RWPE2 (cell line): ENCODE measurements at regions not wholly inside any gene's neighbourhood (a gene's known extent, or its start where the extent isn't known, plus 50 kb on each side); places are given as distances from the start of the nearest gene placed in this dataset.
"Not testable (repeated sequence)": the region's sequence is repeated elsewhere in the genome, so short reads cannot be mapped to it uniquely, and the experiment has no call there.

Experiments
- ATAC-seq: fragments of 200-7000 bp; cut with Tn5 transposase; 3 replicates; pipeline ENCODE4 v1.9.1; 2021; ENCODE audit warnings: low read depth
- DNase-seq: peaks from one replicate; pipeline ENCODE4 v3.0.0-alpha.2; 2020; ENCODE audit warnings: low spot score
- H3K27ac ChIP-seq: fragments of 450-650 bp; 2 replicates; pipeline ENCODE4 v1.5.1; 2017; ENCODE audit warnings: mild to moderate bottlenecking; ENCODE audit not compliant: poor library complexity, severe bottlenecking
- H3K27me3 ChIP-seq: fragments of 250-450 bp; sonication (Bioruptor Pico); 2 replicates; pipeline ENCODE4 v1.5.1; 2021; ENCODE audit warnings: mild to moderate bottlenecking, moderate library complexity; ENCODE audit not compliant: insufficient read depth, poor library complexity, severe bottlenecking
- H3K36me3 ChIP-seq: fragments of 250-450 bp; sonication (Bioruptor Pico); 2 replicates; pipeline ENCODE4 v1.5.1; 2020; ENCODE audit warnings: low read depth, mild to moderate bottlenecking, moderate library complexity
- H3K4me1 ChIP-seq: fragments of 250-450 bp; sonication (Bioruptor Pico); 2 replicates; pipeline ENCODE4 v1.5.1; 2021; ENCODE audit warnings: mild to moderate bottlenecking, moderate library complexity; ENCODE audit not compliant: insufficient read depth, poor library complexity, severe bottlenecking
- H3K4me3 ChIP-seq: fragments of 250-450 bp; sonication (Bioruptor Pico); 2 replicates; pipeline ENCODE4 v1.5.1; 2021; ENCODE audit warnings: mild to moderate bottlenecking, moderate library complexity; ENCODE audit not compliant: severe bottlenecking
- H3K9me3 ChIP-seq: fragments of 250-450 bp; sonication (Bioruptor Pico); 2 replicates; pipeline ENCODE4 v1.5.1; 2021; ENCODE audit warnings: mild to moderate bottlenecking, moderate library complexity; ENCODE audit not compliant: severe bottlenecking
- CTCF ChIP-seq: fragments of 450-650 bp; IDR thresholded peaks from one replicate; pipeline ENCODE4 v1.5.1; 2017; ENCODE audit warnings: mild to moderate bottlenecking, moderate library complexity; ENCODE audit not compliant: poor library complexity, severe bottlenecking

GRCh38 chr5:17099946-17100345 is 117.5 kb upstream of the BASP1 start:
- Histone ChIP-seq H3K4me3 (no peak overlapping the region), H3K9me3 (no peaks in the 10 kb centered on the region), H3K4me1 (peaks cover 11% of the 10 kb centered on the region), H3K27me3 (no peaks in the 10 kb centered on the region), H3K27ac (no peak overlapping the region), H3K36me3 (no peaks in the 10 kb centered on the region)
- DNase-seq (no peak), ATAC-seq (no peak)
- no peak for TF ChIP-seq CTCF

- Histone ChIP-seq H3K4me3 (no peak overlapping the region), H3K27me3 (no peaks in the 10 kb centered on the region), H3K4me1 (peaks cover 8% of the 10 kb centered on the region), H3K27ac (no peak overlapping the region), H3K36me3 (no peaks in the 10 kb centered on the region), H3K9me3 (no peaks in the 10 kb centered on the region)
- no peak for ATAC-seq
- no peak for DNase-seq
- TF ChIP-seq CTCF = no peak
These were observed 114.0 kb upstream of the BASP1 start for GRCh38 chr5:17103461-17103860.

GRCh38 chr5:17105744-17106418 is 111.5 kb upstream of the BASP1 start:
- no peaks in the 10 kb centered on the region for H3K36me3 ChIP-seq
- no peak for TF ChIP-seq CTCF
- H3K9me3 ChIP-seq = no peaks in the 10 kb centered on the region
- H3K4me1 ChIP-seq = peaks cover 8% of the 10 kb centered on the region
- H3K4me3 ChIP-seq = no peak overlapping the region
- peak overlapping the region; percentile 8 for H3K27ac ChIP-seq
- no peaks in the 10 kb centered on the region for H3K27me3 ChIP-seq
- DNase-seq (no peak), ATAC-seq (peak; percentile 93)

- no peak for ATAC-seq
- peaks cover 8% of the 10 kb centered on the region for H3K4me1 ChIP-seq
- DNase-seq = no peak
- TF ChIP-seq CTCF = no peak
- H3K4me3 ChIP-seq = no peak overlapping the region
- no peaks in the 10 kb centered on the region for H3K36me3 ChIP-seq
- peak overlapping the region; percentile 8 for H3K27ac ChIP-seq
- H3K27me3 ChIP-seq = no peaks in the 10 kb centered on the region
- H3K9me3 ChIP-seq = no peaks in the 10 kb centered on the region
These were observed 110.9 kb upstream of the BASP1 start for GRCh38 chr5:17106521-17106920.

GRCh38 chr5:17112091-17112716 is 105.2 kb upstream of the BASP1 start:
- not testable (repeated sequence) for H3K36me3 ChIP-seq, H3K27me3 ChIP-seq, H3K4me3 ChIP-seq, H3K27ac ChIP-seq, DNase-seq, ATAC-seq, H3K9me3 ChIP-seq
- peaks cover 14% of the 10 kb centered on the region for H3K4me1 ChIP-seq
